OCI-LY3 (cell line): ENCODE measurements at regions not wholly inside any gene's neighbourhood (a gene's known extent, or its start where the extent isn't known, plus 50 kb on each side); places are given as distances from the start of the nearest gene placed in this dataset.

Source experiments
- H2AFZ ChIP-seq: fragments of 200-600, 300-600 bp; shearing (Covaris generic); 2 replicates; pipeline ENCODE4 v1.6.0; 2014; ENCODE audit warnings: antibody characterized with exemption, low read depth, low read length
- H3K27ac ChIP-seq: fragments of 200-600, 300-600 bp; sonication (generic); 2 replicates; pipeline ENCODE4 v1.5.1; 2014; ENCODE audit warnings: mild to moderate bottlenecking, low read length, moderate library complexity, mixed read lengths
- H3K27me3 ChIP-seq: fragments of 200-600, 300-600 bp; sonication (generic); 2 replicates; pipeline ENCODE4 v1.6.1; 2014; ENCODE audit warnings: low read depth, low read length, mixed read lengths
- H3K36me3 ChIP-seq: fragments of 200-600, 300-600 bp; sonication (generic); replicated peaks from 2 replicates; pipeline ENCODE3; 2014; ENCODE audit warnings: low read depth, low read length, mixed read lengths
- H3K4me1 ChIP-seq: fragments of 300-600, 200-600 bp; sonication (generic); 2 replicates; pipeline ENCODE4 v1.6.1; 2014; ENCODE audit warnings: low read length, mixed read lengths
- H3K4me2 ChIP-seq: fragments of 200-600, 300-600 bp; sonication (generic); 2 replicates; pipeline ENCODE4 v1.6.1; 2014; ENCODE audit warnings: low read length, mixed read lengths
- H3K4me3 ChIP-seq: fragments of 300-600, 200-600 bp; sonication (generic); 2 replicates; pipeline ENCODE4 v1.5.1; 2014; ENCODE audit warnings: antibody characterized with exemption, mild to moderate bottlenecking, low read length, moderate library complexity
- H3K79me2 ChIP-seq: fragments of 300-600, 200-600 bp; shearing (Covaris generic); 2 replicates; pipeline ENCODE4 v1.6.1; 2014; ENCODE audit warnings: mild to moderate bottlenecking, low read length, mixed read lengths
- H3K9ac ChIP-seq: fragments of 300-600, 200-600 bp; shearing (Covaris generic); 2 replicates; pipeline ENCODE4 v1.6.0; 2014; ENCODE audit warnings: mild to moderate bottlenecking, low read length, moderate library complexity
- H3K9me3 ChIP-seq: fragments of 200-600, 300-600 bp; shearing (Covaris generic); 2 replicates; pipeline ENCODE4 v1.6.1; 2014; ENCODE audit warnings: low read length, mixed read lengths; ENCODE audit not compliant: insufficient read depth
- H4K20me1 ChIP-seq: fragments of 200-600, 300-600 bp; sonication (generic); 2 replicates; pipeline ENCODE4 v1.6.1; 2016; ENCODE audit warnings: low read length, mixed read lengths; ENCODE audit not compliant: insufficient read depth
- CTCF ChIP-seq: fragments of 200-600, 300-600 bp; sonication (generic); IDR thresholded peaks from 2 replicates; pipeline ENCODE4 v1.5.1; 2014; ENCODE audit warnings: antibody characterized with exemption, low read length, low read depth
- EZH2phosphoT487 ChIP-seq: fragments of 200-600 bp; shearing (Covaris generic); IDR thresholded peaks from 2 replicates; pipeline ENCODE4 v1.6.1; 2018; ENCODE audit warnings: antibody characterized with exemption, mixed run types, low read depth

DNA sequence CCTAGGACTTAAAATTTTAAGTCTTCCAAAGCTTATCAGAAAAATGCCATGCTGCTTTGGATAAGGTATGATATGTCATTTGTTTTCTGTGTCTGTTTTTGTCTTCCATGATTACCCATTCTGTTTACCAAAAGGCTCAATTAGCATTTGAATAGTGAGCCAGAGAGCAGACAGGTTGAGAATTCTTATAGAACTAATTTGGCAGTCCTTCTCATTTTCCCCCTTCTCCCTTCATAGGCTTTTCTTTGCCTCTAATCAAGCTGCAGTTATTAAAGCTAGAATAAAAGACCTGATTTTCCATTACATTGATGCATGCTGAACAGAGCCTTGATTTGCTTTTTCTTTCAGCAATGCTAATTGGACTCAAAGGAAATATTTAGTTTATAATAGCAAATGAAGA, 993.0 kb downstream of the MAT2B start:
- H4K20me1 ChIP-seq = no peaks in the 10 kb centered on the region
- H3K4me1 ChIP-seq = no peaks in the 10 kb centered on the region

GRCh38 chr5:164500856-164501255, 995.4 kb downstream of the MAT2B start:
- Histone ChIP-seq H3K27ac (no peak overlapping the region), H2AFZ (no peak overlapping the region), H3K36me3 (no peaks in the 10 kb centered on the region), H3K4me3 (no peak overlapping the region), H3K9ac (no peak overlapping the region), H3K27me3 (no peaks in the 10 kb centered on the region), H3K9me3 (no peaks in the 10 kb centered on the region), H4K20me1 (no peaks in the 10 kb centered on the region), H3K79me2 (no peaks in the 10 kb centered on the region), H3K4me1 (no peaks in the 10 kb centered on the region), H3K4me2 (no peak overlapping the region)
- no peak for TF ChIP-seq EZH2phosphoT487
- TF ChIP-seq CTCF = no peak

More for the DNA sequence above, 993.0 kb downstream of the MAT2B start:
- Histone ChIP-seq H3K9me3 (no peaks in the 10 kb centered on the region), H3K27me3 (no peaks in the 10 kb centered on the region), H3K36me3 (no peaks in the 10 kb centered on the region), H3K27ac (no peak overlapping the region), H2AFZ (no peak overlapping the region), H3K79me2 (no peaks in the 10 kb centered on the region), H3K4me2 (no peak overlapping the region), H3K4me3 (no peak overlapping the region), H3K9ac (no peak overlapping the region)
- TF ChIP-seq EZH2phosphoT487 = no peak
- no peak for TF ChIP-seq CTCF

- no peaks in the 10 kb centered on the region for H4K20me1 ChIP-seq
- no peaks in the 10 kb centered on the region for H3K4me1 ChIP-seq
- H3K36me3 ChIP-seq = no peaks in the 10 kb centered on the region
- H3K4me3 ChIP-seq = no peak overlapping the region
- no peaks in the 10 kb centered on the region for H3K79me2 ChIP-seq
- no peak overlapping the region for H3K9ac ChIP-seq
- no peak overlapping the region for H3K27ac ChIP-seq
- H2AFZ ChIP-seq = no peak overlapping the region
- H3K9me3 ChIP-seq = no peaks in the 10 kb centered on the region
- H3K27me3 ChIP-seq = no peaks in the 10 kb centered on the region
- TF ChIP-seq EZH2phosphoT487 (no peak), CTCF (no peak)
- H3K4me2 ChIP-seq = no peak overlapping the region
Measured at GRCh38 chr5:164501344-164501743, 995.9 kb downstream of the MAT2B start.

DNA sequence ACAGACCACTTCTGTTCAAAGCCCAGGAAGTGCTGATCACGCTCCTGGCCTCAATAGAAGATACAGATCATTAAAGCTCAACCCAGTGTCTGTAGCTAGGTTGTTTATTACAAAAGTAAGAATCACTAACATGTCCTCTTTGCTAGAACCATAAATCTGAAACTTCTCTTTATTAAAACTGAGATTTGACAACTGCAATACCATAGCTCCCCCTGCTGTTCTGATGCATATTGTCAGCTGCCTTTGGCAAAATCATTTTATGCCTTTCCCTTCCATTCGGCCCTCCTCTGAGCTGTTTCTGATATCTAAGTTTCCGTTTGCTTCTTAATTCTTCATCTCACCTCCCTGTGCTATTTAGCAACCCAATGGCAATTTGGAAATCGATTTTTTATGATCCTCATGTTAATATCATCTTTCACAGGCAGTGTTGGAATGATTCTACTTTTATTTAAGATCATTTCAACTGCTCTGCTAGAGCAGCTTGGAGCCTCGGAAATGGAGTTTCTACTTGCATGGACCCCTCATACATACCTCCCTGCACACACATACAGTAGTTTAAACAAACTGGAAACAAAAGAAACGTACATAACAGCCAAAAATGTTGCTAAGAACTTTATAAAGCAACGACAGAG, 998.8 kb downstream of the MAT2B start:
- H3K27ac ChIP-seq = no peak overlapping the region
- 0 out of 2 replicates have a peak, but pooled peaks cover 5% of the 10 kb centered on the region for H3K27me3 ChIP-seq
- H3K4me3 ChIP-seq = no peak overlapping the region
- no peak overlapping the region for H2AFZ ChIP-seq
- H3K79me2 ChIP-seq = no peaks in the 10 kb centered on the region
- H4K20me1 ChIP-seq = no peaks in the 10 kb centered on the region
- TF ChIP-seq CTCF (peak; percentile 81), EZH2phosphoT487 (no peak)
- H3K9me3 ChIP-seq = no peaks in the 10 kb centered on the region
- no peak overlapping the region for H3K4me2 ChIP-seq
- H3K4me1 ChIP-seq = no peaks in the 10 kb centered on the region
- H3K9ac ChIP-seq = no peak overlapping the region
- no peaks in the 10 kb centered on the region for H3K36me3 ChIP-seq
